ENCODE measurements at regions not wholly inside any gene's neighbourhood (a gene's known extent, or its start where the extent isn't known, plus 50 kb on each side); places are given as distances from the start of the nearest gene placed in this dataset.
A peak's percentile ranks its signal among the peaks of the same experiment; 100 is the strongest.
"Not testable (repeated sequence)": the region's sequence is repeated elsewhere in the genome, so short reads cannot be mapped to it uniquely, and the experiment has no call there.

DNA sequence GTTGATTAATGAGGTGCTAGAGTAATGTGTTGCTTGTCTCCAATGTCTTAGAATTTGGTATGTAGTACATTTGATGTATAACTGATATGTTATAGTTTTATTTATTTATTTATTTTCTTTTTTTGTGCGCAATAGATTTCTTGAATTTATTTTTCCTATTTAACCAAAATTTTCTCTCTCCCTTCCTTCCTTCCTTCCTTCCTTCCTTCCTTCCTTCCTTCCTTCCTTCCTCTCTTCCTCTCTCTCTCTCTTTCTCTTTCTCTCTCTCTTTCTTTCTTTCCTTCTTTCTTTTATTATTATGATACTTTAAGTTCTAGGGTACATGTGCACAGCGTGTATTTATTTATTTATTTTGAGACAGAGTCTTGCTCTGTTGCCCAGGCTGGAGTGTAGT is 256.2 kb upstream of the TBL1XR1 start:
- no peak overlapping the region for H3K27ac ChIP-seq
- no peak overlapping the region for H3K9ac ChIP-seq
- no peak overlapping the region for H3K4me2 ChIP-seq (ENCODE audit: low read length)
- TF ChIP-seq, protein P1, sequence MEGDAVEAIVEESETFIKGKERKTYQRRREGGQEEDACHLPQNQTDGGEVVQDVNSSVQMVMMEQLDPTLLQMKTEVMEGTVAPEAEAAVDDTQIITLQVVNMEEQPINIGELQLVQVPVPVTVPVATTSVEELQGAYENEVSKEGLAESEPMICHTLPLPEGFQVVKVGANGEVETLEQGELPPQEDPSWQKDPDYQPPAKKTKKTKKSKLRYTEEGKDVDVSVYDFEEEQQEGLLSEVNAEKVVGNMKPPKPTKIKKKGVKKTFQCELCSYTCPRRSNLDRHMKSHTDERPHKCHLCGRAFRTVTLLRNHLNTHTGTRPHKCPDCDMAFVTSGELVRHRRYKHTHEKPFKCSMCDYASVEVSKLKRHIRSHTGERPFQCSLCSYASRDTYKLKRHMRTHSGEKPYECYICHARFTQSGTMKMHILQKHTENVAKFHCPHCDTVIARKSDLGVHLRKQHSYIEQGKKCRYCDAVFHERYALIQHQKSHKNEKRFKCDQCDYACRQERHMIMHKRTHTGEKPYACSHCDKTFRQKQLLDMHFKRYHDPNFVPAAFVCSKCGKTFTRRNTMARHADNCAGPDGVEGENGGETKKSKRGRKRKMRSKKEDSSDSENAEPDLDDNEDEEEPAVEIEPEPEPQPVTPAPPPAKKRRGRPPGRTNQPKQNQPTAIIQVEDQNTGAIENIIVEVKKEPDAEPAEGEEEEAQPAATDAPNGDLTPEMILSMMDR (IDR thresholded peaks at IDR 0.05), result no peak
- H3K9me3 ChIP-seq (ENCODE audit: control insufficient read depth, low read length), result no peaks in the 10 kb centered on the region
- no peaks in the 10 kb centered on the region for H3K79me2 ChIP-seq
- H2AFZ ChIP-seq, result no peak overlapping the region
- no peaks in the 10 kb centered on the region for H3K27me3 ChIP-seq (ENCODE audit: control insufficient read depth, insufficient read depth, low read length)
- H3K4me3 ChIP-seq (ENCODE audit: low read depth, low read length), result no peak overlapping the region
- no peaks in the 10 kb centered on the region for H3K36me3 ChIP-seq (ENCODE audit: control insufficient read depth, insufficient read depth, low read length)
- H3K4me1 ChIP-seq, result peaks cover 15% of the 10 kb centered on the region

DNA sequence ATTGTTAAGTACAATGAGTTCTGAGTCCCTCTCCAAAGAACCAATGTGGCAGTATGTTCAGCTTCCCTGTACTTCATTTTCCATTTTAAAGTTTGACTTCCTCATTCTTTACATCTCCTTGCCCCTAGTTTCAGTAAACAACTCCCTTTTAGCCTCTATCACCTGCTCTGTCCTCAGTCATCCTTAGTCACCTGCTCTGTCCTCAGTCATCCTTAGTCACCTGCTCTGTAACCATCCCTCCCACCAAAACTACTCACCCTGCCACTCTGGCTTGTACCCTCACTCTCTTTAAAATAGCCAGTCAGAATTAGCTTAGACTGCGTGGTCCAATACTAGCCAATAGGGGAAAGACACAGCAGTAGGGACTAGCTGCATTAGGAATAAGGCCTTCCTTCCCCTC is 259.9 kb upstream of the TBL1XR1 start:
- H3K4me1 ChIP-seq; H2AFZ ChIP-seq; H3K27ac ChIP-seq; H3K79me2 ChIP-seq; H3K36me3 ChIP-seq (ENCODE audit: control insufficient read depth, insufficient read depth, low read length); H3K4me3 ChIP-seq (ENCODE audit: low read depth, low read length); H3K27me3 ChIP-seq (ENCODE audit: control insufficient read depth, insufficient read depth, low read length); H3K9ac ChIP-seq; H3K9me3 ChIP-seq (ENCODE audit: control insufficient read depth, low read length); H3K4me2 ChIP-seq (ENCODE audit: low read length): not testable (repeated sequence)

DNA sequence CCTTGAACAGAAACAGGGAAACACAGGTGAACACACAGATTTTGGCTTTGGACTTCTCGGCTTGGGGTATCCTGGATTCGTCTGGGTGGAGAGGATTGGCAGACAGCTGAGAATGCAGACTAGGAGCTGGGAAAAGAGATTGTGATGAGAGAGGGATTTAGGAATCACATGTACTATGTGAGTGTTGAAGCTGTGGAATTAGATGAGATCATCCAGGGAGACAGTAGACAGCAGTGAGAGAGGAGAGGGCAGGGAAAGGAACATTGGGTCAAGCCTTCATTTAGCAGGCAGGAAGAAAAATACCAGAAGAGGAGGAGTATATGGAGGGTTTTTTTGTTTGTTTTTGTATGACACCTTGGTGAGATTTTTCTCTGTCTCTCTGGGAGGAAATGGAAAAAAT is 262.1 kb upstream of the TBL1XR1 start:
- TF ChIP-seq, protein P1 (IDR thresholded peaks at IDR 0.05), result no peak
- Histone ChIP-seq H3K27me3 (ENCODE audit: control insufficient read depth, insufficient read depth, low read length) (no peaks in the 10 kb centered on the region), H3K36me3 (ENCODE audit: control insufficient read depth, insufficient read depth, low read length) (no peaks in the 10 kb centered on the region), H3K4me3 (ENCODE audit: low read depth, low read length) (no peak overlapping the region), H2AFZ (peak overlapping the region; percentile 3), H3K4me2 (ENCODE audit: low read length) (no peak overlapping the region), H3K27ac (no peak overlapping the region), H3K9me3 (ENCODE audit: control insufficient read depth, low read length) (no peaks in the 10 kb centered on the region), H3K9ac (no peak overlapping the region), H3K79me2 (no peaks in the 10 kb centered on the region), H3K4me1 (no peaks in the 10 kb centered on the region)

DNA sequence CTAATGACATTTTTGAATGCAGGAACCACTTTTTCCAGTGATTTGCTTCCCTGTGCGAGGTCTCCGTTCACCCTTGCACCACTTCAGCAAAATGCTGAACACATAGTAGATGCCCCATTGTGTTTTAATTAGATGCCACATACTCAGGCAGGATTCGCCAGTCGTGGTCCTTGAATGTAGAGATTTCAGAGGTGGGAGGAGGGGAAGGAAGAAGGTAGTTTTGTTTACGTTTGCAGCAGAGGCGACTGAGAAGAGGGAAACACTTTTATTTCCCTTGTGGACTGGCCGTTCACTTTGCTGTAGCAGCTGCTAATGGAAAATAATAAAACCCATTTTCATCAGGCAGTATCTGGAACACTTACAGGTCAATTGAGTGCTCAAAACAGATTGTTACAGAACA is 262.8 kb upstream of the TBL1XR1 start:
- H2AFZ ChIP-seq, result no peak overlapping the region
- no peak overlapping the region for H3K4me3 ChIP-seq (ENCODE audit: low read depth, low read length)
- no peaks in the 10 kb centered on the region for H3K27me3 ChIP-seq (ENCODE audit: control insufficient read depth, insufficient read depth, low read length)
- H3K9me3 ChIP-seq (ENCODE audit: control insufficient read depth, low read length), result no peaks in the 10 kb centered on the region
- TF ChIP-seq, protein P1 (IDR thresholded peaks at IDR 0.05), result no peak
- no peak overlapping the region for H3K9ac ChIP-seq
- no peak overlapping the region for H3K4me2 ChIP-seq (ENCODE audit: low read length)
- H3K27ac ChIP-seq, result no peak overlapping the region
- no peaks in the 10 kb centered on the region for H3K36me3 ChIP-seq (ENCODE audit: control insufficient read depth, insufficient read depth, low read length)
- H3K79me2 ChIP-seq, result no peaks in the 10 kb centered on the region
- no peaks in the 10 kb centered on the region for H3K4me1 ChIP-seq

DNA sequence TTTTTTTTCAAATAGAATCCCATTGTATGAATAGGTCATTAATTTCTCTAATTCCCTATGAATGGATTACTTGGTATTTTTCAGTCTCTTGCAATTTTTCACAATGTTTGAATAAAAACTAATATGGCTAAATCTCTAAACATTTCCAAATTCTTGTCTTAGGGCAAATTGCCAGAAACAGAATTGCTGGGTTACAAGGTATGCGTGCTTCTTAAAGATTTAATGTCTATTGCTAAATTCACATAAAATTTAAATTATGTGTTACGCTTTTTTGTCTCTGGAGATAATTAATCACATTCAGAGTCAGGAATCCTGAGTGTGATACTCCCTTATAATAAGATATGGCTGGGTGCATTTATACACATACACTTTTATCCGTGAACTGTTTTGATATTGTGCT is 264.5 kb upstream of the TBL1XR1 start:
- Histone ChIP-seq H3K79me2 (no peaks in the 10 kb centered on the region), H3K9ac (no peak overlapping the region), H3K4me1 (no peaks in the 10 kb centered on the region), H3K27ac (no peak overlapping the region), H3K4me2 (ENCODE audit: low read length) (no peak overlapping the region), H3K36me3 (ENCODE audit: control insufficient read depth, insufficient read depth, low read length) (no peaks in the 10 kb centered on the region), H3K9me3 (ENCODE audit: control insufficient read depth, low read length) (no peaks in the 10 kb centered on the region), H2AFZ (no peak overlapping the region), H3K27me3 (ENCODE audit: control insufficient read depth, insufficient read depth, low read length) (no peaks in the 10 kb centered on the region), H3K4me3 (ENCODE audit: low read depth, low read length) (no peak overlapping the region)
- TF ChIP-seq, protein P1 (IDR thresholded peaks at IDR 0.05), result no peak

DNA sequence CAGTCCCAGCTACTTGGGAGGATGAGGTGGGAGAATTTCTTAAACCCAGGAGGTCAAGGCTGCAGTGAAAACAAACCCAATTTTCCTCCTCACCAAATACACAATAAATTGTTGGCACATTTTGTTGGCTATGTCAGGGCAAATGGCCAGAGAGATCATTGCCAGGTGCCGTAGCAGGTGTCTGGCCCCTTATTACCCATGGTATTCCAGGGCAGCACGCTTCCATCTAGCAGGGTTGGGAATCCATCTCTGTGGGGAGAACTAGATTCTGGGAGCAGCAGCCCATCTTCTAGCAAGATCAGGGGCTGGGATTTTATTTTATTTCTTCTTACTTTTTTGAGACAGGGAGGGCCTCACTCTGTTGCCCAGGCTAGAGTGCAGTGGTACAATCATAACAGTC is 266.1 kb upstream of the TBL1XR1 start:
- not testable (repeated sequence) for H3K27ac ChIP-seq; H3K4me3 ChIP-seq (ENCODE audit: low read depth, low read length); H3K4me2 ChIP-seq (ENCODE audit: low read length)

More for the DNA sequence above, 266.1 kb upstream of the TBL1XR1 start:
- not testable (repeated sequence) for H3K4me1 ChIP-seq; H3K36me3 ChIP-seq (ENCODE audit: control insufficient read depth, insufficient read depth, low read length); H3K9me3 ChIP-seq (ENCODE audit: control insufficient read depth, low read length); H2AFZ ChIP-seq; H3K79me2 ChIP-seq; H3K9ac ChIP-seq; H3K27me3 ChIP-seq (ENCODE audit: control insufficient read depth, insufficient read depth, low read length)
